ENCODE measurements at regions not wholly inside any gene's neighbourhood (a gene's known extent, or its start where the extent isn't known, plus 50 kb on each side); places are given as distances from the start of the nearest gene placed in this dataset.

DNA sequence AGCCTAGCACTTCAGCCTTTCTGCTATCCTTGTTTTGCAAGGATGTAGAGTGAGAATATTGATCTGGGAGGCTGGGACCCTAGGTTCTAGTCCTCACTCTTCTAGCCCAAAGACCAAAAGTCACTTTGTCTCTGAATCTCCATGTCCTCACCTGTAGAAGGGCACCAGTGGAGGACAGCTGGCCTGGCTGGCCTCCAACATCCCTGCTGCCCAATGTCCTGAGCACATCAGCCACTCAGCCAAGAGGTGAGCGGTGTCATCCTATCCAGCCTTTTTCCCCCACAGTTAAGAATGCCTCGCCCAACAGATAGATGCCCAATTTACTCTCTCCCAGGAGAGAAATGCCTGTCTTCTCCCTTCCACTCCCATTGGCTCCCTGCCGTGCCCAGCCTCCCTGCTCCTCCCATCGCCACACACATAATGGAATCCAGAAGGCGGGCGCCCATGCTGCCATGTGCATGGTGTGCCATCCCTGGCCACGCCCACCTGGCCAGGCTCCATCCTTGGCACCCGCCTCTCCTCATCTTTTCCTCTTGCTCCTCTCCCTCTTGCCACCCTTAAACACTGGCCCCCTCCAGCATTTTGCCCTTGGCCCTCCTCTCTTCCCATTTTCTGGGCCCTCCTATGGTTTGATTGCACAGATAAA is 157.3 kb upstream of the SDK2 start:
- TF ChIP-seq ELF4 (IDR thresholded peaks at IDR 0.05) (no peak), LEF1 (IDR thresholded peaks at IDR 0.05; ENCODE audit: borderline replicate concordance) (no peak), FOXM1 (IDR thresholded peaks at IDR 0.05; ENCODE audit: borderline replicate concordance) (no peak), HDGF (IDR thresholded peaks at IDR 0.05; ENCODE audit: borderline replicate concordance) (no peak), SUZ12 (IDR thresholded peaks at IDR 0.05) (no peak), BHLHE40 (IDR thresholded peaks at IDR 0.05; ENCODE audit: borderline replicate concordance) (no peak), SP1 (IDR thresholded peaks at IDR 0.05) (no peak), NFRKB (IDR thresholded peaks at IDR 0.05) (no peak), FOXA1 (IDR thresholded peaks at IDR 0.05) (no peak), FOXK2 (IDR thresholded peaks at IDR 0.05) (no peak), TARDBP (IDR thresholded peaks at IDR 0.05) (no peak), CTBP1 (IDR thresholded peaks at IDR 0.05; ENCODE audit: borderline replicate concordance) (no peak)

Measured in HEK293T (cell line).